HEK293 (cell line): ENCODE measurements at regions not wholly inside any gene's neighbourhood (a gene's known extent, or its start where the extent isn't known, plus 50 kb on each side); places are given as distances from the start of the nearest gene placed in this dataset.

Source experiments
- RBAK ChIP-seq: fragments of 450-650 bp; formaldehyde crosslinking; IDR thresholded peaks from 2 replicates; pipeline ENCODE4 v1.5.1; 2016; ENCODE audit warnings: missing biosample characterization, missing genetic modification characterization
- TCF7L2 ChIP-seq: IDR thresholded peaks from 2 replicates; pipeline ENCODE4 v1.6.1; 2011; ENCODE audit warnings: low read depth, mild to moderate bottlenecking, inconsistent platforms, low read length, moderate library complexity, borderline replicate concordance
- ZNF311 ChIP-seq: fragments of 450-650 bp; formaldehyde crosslinking; IDR thresholded peaks from 2 replicates; pipeline ENCODE4 v1.5.1; 2017; ENCODE audit warnings: missing biosample characterization, missing genetic modification characterization, borderline replicate concordance
- ZNF426 ChIP-seq: fragments of 450-650 bp; formaldehyde crosslinking; IDR thresholded peaks from 2 replicates; pipeline ENCODE4 v1.5.1; 2017; ENCODE audit warnings: missing biosample characterization, missing genetic modification characterization, mild to moderate bottlenecking, inconsistent platforms, moderate library complexity
- ZSCAN30 ChIP-seq: fragments of 450-650 bp; IDR thresholded peaks from 2 replicates; pipeline ENCODE4 v1.5.1; 2018; ENCODE audit warnings: missing biosample characterization, mild to moderate bottlenecking, missing genetic modification characterization, moderate library complexity
- TF ChIP-seq, protein P1 (sequence below): fragments of 450-650 bp; formaldehyde crosslinking; IDR thresholded peaks from 2 replicates; pipeline ENCODE4 v1.5.1; 2016; ENCODE audit warnings: missing biosample characterization, missing genetic modification characterization
- TF ChIP-seq, protein P2 (sequence below): fragments of 450-650 bp; formaldehyde crosslinking; IDR thresholded peaks from 2 replicates; pipeline ENCODE4 v1.5.1; 2016; ENCODE audit warnings: missing biosample characterization, missing genetic modification characterization
- TF ChIP-seq, protein P3 (sequence below): fragments of 450-650 bp; formaldehyde crosslinking; IDR thresholded peaks from 2 replicates; pipeline ENCODE4 v1.5.1; 2016; ENCODE audit warnings: missing biosample characterization, missing genetic modification characterization, low read depth
- TF ChIP-seq, protein P4 (sequence below): sonication (generic); formaldehyde crosslinking; IDR thresholded peaks from 2 replicates; pipeline ENCODE4 v1.8.1; 2022; ENCODE audit warnings: mild to moderate bottlenecking, moderate library complexity, missing genetic modification reagents
- TF ChIP-seq, protein P5 (sequence below): fragments of 450-650 bp; formaldehyde crosslinking; IDR thresholded peaks from 2 replicates; pipeline ENCODE4 v1.5.1; 2016; ENCODE audit warnings: missing biosample characterization, missing genetic modification characterization

DNA sequence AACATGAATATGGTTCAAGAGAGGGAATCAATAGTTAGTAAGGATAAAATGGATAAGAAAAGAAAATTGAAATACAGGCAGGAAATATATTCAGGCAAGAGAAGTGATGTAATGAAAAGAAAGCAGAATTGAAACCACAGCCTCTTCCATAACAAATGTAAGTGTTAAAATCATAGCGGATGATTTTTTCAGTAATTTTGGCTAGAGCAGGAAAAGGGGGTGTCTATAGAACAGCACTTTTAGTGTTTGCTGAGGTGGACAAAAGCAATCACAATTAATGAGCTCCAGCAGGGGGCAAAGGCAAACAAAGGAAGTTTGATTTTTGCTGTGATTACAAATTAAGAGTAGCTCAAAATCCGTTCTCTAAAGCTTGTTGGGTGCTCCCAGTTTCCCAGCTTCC is 79.0 kb downstream of the TRIL start:
- TF ChIP-seq, protein P1, sequence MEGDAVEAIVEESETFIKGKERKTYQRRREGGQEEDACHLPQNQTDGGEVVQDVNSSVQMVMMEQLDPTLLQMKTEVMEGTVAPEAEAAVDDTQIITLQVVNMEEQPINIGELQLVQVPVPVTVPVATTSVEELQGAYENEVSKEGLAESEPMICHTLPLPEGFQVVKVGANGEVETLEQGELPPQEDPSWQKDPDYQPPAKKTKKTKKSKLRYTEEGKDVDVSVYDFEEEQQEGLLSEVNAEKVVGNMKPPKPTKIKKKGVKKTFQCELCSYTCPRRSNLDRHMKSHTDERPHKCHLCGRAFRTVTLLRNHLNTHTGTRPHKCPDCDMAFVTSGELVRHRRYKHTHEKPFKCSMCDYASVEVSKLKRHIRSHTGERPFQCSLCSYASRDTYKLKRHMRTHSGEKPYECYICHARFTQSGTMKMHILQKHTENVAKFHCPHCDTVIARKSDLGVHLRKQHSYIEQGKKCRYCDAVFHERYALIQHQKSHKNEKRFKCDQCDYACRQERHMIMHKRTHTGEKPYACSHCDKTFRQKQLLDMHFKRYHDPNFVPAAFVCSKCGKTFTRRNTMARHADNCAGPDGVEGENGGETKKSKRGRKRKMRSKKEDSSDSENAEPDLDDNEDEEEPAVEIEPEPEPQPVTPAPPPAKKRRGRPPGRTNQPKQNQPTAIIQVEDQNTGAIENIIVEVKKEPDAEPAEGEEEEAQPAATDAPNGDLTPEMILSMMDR, result no peak
- TF ChIP-seq, protein P2, sequence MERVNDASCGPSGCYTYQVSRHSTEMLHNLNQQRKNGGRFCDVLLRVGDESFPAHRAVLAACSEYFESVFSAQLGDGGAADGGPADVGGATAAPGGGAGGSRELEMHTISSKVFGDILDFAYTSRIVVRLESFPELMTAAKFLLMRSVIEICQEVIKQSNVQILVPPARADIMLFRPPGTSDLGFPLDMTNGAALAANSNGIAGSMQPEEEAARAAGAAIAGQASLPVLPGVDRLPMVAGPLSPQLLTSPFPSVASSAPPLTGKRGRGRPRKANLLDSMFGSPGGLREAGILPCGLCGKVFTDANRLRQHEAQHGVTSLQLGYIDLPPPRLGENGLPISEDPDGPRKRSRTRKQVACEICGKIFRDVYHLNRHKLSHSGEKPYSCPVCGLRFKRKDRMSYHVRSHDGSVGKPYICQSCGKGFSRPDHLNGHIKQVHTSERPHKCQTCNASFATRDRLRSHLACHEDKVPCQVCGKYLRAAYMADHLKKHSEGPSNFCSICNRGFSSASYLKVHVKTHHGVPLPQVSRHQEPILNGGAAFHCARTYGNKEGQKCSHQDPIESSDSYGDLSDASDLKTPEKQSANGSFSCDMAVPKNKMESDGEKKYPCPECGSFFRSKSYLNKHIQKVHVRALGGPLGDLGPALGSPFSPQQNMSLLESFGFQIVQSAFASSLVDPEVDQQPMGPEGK, result no peak
- TF ChIP-seq, protein P3, sequence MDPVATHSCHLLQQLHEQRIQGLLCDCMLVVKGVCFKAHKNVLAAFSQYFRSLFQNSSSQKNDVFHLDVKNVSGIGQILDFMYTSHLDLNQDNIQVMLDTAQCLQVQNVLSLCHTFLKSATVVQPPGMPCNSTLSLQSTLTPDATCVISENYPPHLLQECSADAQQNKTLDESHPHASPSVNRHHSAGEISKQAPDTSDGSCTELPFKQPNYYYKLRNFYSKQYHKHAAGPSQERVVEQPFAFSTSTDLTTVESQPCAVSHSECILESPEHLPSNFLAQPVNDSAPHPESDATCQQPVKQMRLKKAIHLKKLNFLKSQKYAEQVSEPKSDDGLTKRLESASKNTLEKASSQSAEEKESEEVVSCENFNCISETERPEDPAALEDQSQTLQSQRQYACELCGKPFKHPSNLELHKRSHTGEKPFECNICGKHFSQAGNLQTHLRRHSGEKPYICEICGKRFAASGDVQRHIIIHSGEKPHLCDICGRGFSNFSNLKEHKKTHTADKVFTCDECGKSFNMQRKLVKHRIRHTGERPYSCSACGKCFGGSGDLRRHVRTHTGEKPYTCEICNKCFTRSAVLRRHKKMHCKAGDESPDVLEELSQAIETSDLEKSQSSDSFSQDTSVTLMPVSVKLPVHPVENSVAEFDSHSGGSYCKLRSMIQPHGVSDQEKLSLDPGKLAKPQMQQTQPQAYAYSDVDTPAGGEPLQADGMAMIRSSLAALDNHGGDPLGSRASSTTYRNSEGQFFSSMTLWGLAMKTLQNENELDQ, result no peak
- TF ChIP-seq ZSCAN30 (tag by site-specific recombination) (no peak), ZNF311 (no peak), RBAK (no peak), TCF7L2 (no peak), ZNF426 (no peak)
- TF ChIP-seq, protein P4, sequence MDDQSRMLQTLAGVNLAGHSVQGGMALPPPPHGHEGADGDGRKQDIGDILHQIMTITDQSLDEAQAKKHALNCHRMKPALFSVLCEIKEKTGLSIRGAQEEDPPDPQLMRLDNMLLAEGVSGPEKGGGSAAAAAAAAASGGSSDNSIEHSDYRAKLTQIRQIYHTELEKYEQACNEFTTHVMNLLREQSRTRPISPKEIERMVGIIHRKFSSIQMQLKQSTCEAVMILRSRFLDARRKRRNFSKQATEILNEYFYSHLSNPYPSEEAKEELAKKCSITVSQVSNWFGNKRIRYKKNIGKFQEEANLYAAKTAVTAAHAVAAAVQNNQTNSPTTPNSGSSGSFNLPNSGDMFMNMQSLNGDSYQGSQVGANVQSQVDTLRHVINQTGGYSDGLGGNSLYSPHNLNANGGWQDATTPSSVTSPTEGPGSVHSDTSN (CRISPR knock-in tag), result no peak
- TF ChIP-seq, protein P5, sequence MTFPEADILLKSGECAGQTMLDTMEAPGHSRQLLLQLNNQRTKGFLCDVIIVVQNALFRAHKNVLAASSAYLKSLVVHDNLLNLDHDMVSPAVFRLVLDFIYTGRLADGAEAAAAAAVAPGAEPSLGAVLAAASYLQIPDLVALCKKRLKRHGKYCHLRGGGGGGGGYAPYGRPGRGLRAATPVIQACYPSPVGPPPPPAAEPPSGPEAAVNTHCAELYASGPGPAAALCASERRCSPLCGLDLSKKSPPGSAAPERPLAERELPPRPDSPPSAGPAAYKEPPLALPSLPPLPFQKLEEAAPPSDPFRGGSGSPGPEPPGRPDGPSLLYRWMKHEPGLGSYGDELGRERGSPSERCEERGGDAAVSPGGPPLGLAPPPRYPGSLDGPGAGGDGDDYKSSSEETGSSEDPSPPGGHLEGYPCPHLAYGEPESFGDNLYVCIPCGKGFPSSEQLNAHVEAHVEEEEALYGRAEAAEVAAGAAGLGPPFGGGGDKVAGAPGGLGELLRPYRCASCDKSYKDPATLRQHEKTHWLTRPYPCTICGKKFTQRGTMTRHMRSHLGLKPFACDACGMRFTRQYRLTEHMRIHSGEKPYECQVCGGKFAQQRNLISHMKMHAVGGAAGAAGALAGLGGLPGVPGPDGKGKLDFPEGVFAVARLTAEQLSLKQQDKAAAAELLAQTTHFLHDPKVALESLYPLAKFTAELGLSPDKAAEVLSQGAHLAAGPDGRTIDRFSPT (tag by site-specific recombination), result no peak
